GM12878 (cell line): ENCODE measurements at regions not wholly inside any gene's neighbourhood (a gene's known extent, or its start where the extent isn't known, plus 50 kb on each side); places are given as distances from the start of the nearest gene placed in this dataset.

Experiments
- ATAC-seq: fragments of 200-7000 bp; cut with Tn5 transposase; 3 replicates; pipeline ENCODE4 v1.9.1; 2020; ENCODE audit warnings: mild to moderate bottlenecking, moderate library complexity
- BruUV-seq: library from RNA; stranded (reverse); fragments of 400-500 nt; replicated peaks from 2 replicates; lab custom pipeline; 2021; lab: Mats Ljungman, UMichigan
- CTCF ChIA-PET: fragments of 300-600 bp; sonication (Branson Sonifier 250); formaldehyde crosslinking; extraction: SDS; loops from one replicate; lab custom pipeline; 2021; ENCODE audit warnings: inconsistent platforms; lab: Yijun Ruan, JAX
- POLR2A ChIA-PET: fragments of 350-600 bp; formaldehyde crosslinking; extraction: SDS; loops from one replicate; lab custom pipeline; 2021; ENCODE audit warnings: inconsistent platforms; lab: Charles Lee
- RAD21 ChIA-PET: fragments of 300-600 bp; sonication (Branson Sonifier 250); formaldehyde crosslinking; loops from one replicate; lab custom pipeline; 2023; ENCODE audit warnings: antibody characterized with exemption; ENCODE audit not compliant: unreplicated experiment; lab: Charles Lee
- SMC1A ChIA-PET: fragments of 300-600 bp; sonication (Branson Sonifier 250); formaldehyde crosslinking; loops from one replicate; lab custom pipeline; 2023; ENCODE audit not compliant: unreplicated experiment, uncharacterized antibody; lab: Charles Lee
- DNase-seq: peaks from one replicate; pipeline ENCODE4 v3.0.0-alpha.2; 2011; ENCODE audit warnings: low read depth, low spot score
- FAIRE-seq: peaks from 3 replicates; lab custom pipeline; 2011; peaks lifted over from hg19 to GRCh38; lab: Jason Lieb, UNC
- H2AFZ ChIP-seq: 2 replicates; pipeline ENCODE4 v1.6.0; 2011; ENCODE audit warnings: low read depth, low read length, control low read depth; ENCODE audit not compliant: control insufficient read depth
- H3K27ac ChIP-seq: 2 replicates; pipeline ENCODE4 v1.5.1; 2011; ENCODE audit warnings: control low read depth; ENCODE audit not compliant: control insufficient read depth, insufficient read depth
- H3K27me3 ChIP-seq, 2 experiments: replicated peaks in 1 of 2; 2 replicates each; pipeline versions ENCODE4 v1.6.0 to v1.6.1; 2011; ENCODE audit warnings: low read length in 1 of 2; ENCODE audit not compliant: control insufficient read depth in 2 of 2, insufficient read depth in 2 of 2
- H3K36me3 ChIP-seq, 2 experiments: 2 replicates each; pipeline ENCODE4 v1.5.1; 2011; ENCODE audit warnings: low read length in 1 of 2; ENCODE audit not compliant: control insufficient read depth in 2 of 2, insufficient read depth in 2 of 2
- H3K4me1 ChIP-seq: 2 replicates; pipeline ENCODE4 v1.6.1; 2011; ENCODE audit warnings: mild to moderate bottlenecking, low read length, moderate library complexity, mixed read lengths; ENCODE audit not compliant: control insufficient read depth, insufficient read depth
- H3K4me2 ChIP-seq: 2 replicates; pipeline ENCODE4 v1.6.0; 2011; ENCODE audit warnings: control low read depth; ENCODE audit not compliant: control insufficient read depth, insufficient read depth
- H3K4me3 ChIP-seq: fragments of 200-600 bp; sonication (generic); 2 replicates; pipeline ENCODE4 v1.5.1; 2016
- H3K79me2 ChIP-seq: 2 replicates; pipeline ENCODE4 v1.6.0; 2011; ENCODE audit warnings: low read length; ENCODE audit not compliant: control insufficient read depth, insufficient read depth
- H3K9ac ChIP-seq: 2 replicates; pipeline ENCODE4 v1.8.0; 2011; ENCODE audit warnings: low read length, control low read depth, mixed read lengths; ENCODE audit not compliant: control insufficient read depth, insufficient read depth
- H3K9me3 ChIP-seq: replicated peaks from 3 replicates; pipeline ENCODE4 v1.5.1; 2011; ENCODE audit warnings: mild to moderate bottlenecking, low read length; ENCODE audit not compliant: control insufficient read depth, insufficient read depth
- H4K20me1 ChIP-seq: 2 replicates; pipeline ENCODE4 v1.6.0; 2011; ENCODE audit not compliant: control insufficient read depth, insufficient read depth
- BHLHE40 ChIP-seq, 2 experiments: fragments of 450-650 bp in 1 of 2; IDR thresholded peaks; 2 replicates each; pipeline ENCODE4 v1.6.1; 2011 to 2017; ENCODE audit warnings: low read depth in 2 of 2, borderline replicate concordance in 1 of 2, improper control_type of control experiment in 1 of 2, low read length in 1 of 2, mild to moderate bottlenecking in 1 of 2
- CREM ChIP-seq: IDR thresholded peaks from 2 replicates; pipeline ENCODE4 v1.6.1; 2014; ENCODE audit warnings: antibody characterized with exemption, low read depth
- HDGF ChIP-seq: fragments of 450-650 bp; IDR thresholded peaks from 2 replicates; pipeline ENCODE4 v1.6.1; 2016; ENCODE audit warnings: antibody characterized with exemption
- JUND ChIP-seq: IDR thresholded peaks from 2 replicates; pipeline ENCODE4 v1.6.1; 2012; ENCODE audit warnings: low read depth, mild to moderate bottlenecking, low read length, improper control_type of control experiment, moderate library complexity
- MTA2 ChIP-seq: fragments of 450-650 bp; IDR thresholded peaks from 2 replicates; pipeline ENCODE4 v1.6.1; 2016; ENCODE audit warnings: low read depth, mild to moderate bottlenecking, moderate library complexity
- MTA3 ChIP-seq: IDR thresholded peaks from 2 replicates; pipeline ENCODE4 v1.6.1; 2012; ENCODE audit warnings: low read length, inconsistent platforms, borderline replicate concordance
- MXI1 ChIP-seq: fragments of 150-350 bp; IDR thresholded peaks from 2 replicates; pipeline ENCODE4 v1.6.1; 2011; ENCODE audit warnings: low read depth, mild to moderate bottlenecking, inconsistent platforms, low read length, improper control_type of control experiment
- NBN ChIP-seq: fragments of 450-650 bp; IDR thresholded peaks from 2 replicates; pipeline ENCODE4 v1.6.1; 2016
- NFYB ChIP-seq: IDR thresholded peaks from 2 replicates; pipeline ENCODE4 v1.6.1; 2011; ENCODE audit warnings: low read depth, mild to moderate bottlenecking, low read length, improper control_type of control experiment, moderate library complexity; ENCODE audit not compliant: insufficient read depth
- NR2C1 ChIP-seq: fragments of 450-650 bp; IDR thresholded peaks from 2 replicates; pipeline ENCODE4 v1.6.1; 2017; ENCODE audit warnings: antibody characterized with exemption, mild to moderate bottlenecking, moderate library complexity
- RB1 ChIP-seq: fragments of 450-650 bp; formaldehyde crosslinking; IDR thresholded peaks from 2 replicates; pipeline ENCODE4 v1.6.1; 2017; ENCODE audit warnings: mild to moderate bottlenecking, borderline replicate concordance
- RELA ChIP-seq: fragments of 450-650 bp; IDR thresholded peaks from 2 replicates; pipeline ENCODE4 v1.8.0; 2014; ENCODE audit warnings: borderline replicate concordance; ENCODE audit not compliant: partially characterized antibody
- RELB ChIP-seq: fragments of 450-650 bp; IDR thresholded peaks from 2 replicates; pipeline ENCODE4 v1.6.1; 2017; ENCODE audit warnings: low read depth, mild to moderate bottlenecking, moderate library complexity
- REST ChIP-seq: IDR thresholded peaks from 2 replicates; pipeline ENCODE4 v1.6.1; 2012; ENCODE audit warnings: mild to moderate bottlenecking, low read depth, low read length
- SPI1 ChIP-seq: IDR thresholded peaks from 2 replicates; pipeline ENCODE4 v1.6.1; 2011; ENCODE audit warnings: low read depth, mild to moderate bottlenecking, low read length, moderate library complexity, borderline replicate concordance; ENCODE audit not compliant: insufficient read depth
- SRF ChIP-seq, 2 experiments: IDR thresholded peaks; 2 replicates each; pipeline ENCODE4 v1.6.1; 2011; ENCODE audit warnings: low read depth in 2 of 2, low read length in 2 of 2, mild to moderate bottlenecking in 1 of 2, moderate library complexity in 1 of 2
- TAF1 ChIP-seq: IDR thresholded peaks from 2 replicates; pipeline ENCODE4 v1.6.1; 2011; ENCODE audit warnings: mild to moderate bottlenecking, low read depth, low read length, borderline replicate concordance
- ZBTB33 ChIP-seq: fragments of 450-650 bp; IDR thresholded peaks from 2 replicates; pipeline ENCODE4 v1.6.1; 2017; ENCODE audit warnings: mild to moderate bottlenecking
- WGBS: methylation state at CpG from one replicate; pipeline ENCODE4 v1.1.6; 2016; ENCODE audit warnings: low lambda C conversion rate; ENCODE audit not compliant: insufficient replicate concordance, insufficient coverage; ENCODE audit errors: missing lambda C conversion rate; 5-methylcytosine and 5-hydroxymethylcytosine counted together
- in situ Hi-C: fragments of 300-500 bp; cut with MboI; formaldehyde crosslinking; loops from 9 replicates; pipeline ENCODE4 v1.14.3; 2018; ENCODE audit warnings: mixed read lengths
- intact Hi-C: fragments of 100-400 bp; cut with micrococcal nuclease; formaldehyde crosslinking; loops from one replicate; pipeline ENCODE4 v1.14.2; 2022; ENCODE audit not compliant: unreplicated experiment

GRCh38 chr20:61026173-61026572 is 225.9 kb upstream of the CDH4 start (continued):
- TF ChIP-seq REST = no peak

- DNase-seq (no peak), FAIRE-seq (no peak), ATAC-seq (no peak)
- ChIA-PET POLR2A (no interaction called here), CTCF (no interaction called here), RAD21 (no interaction called here), SMC1A (no interaction called here)
- no peak overlapping the region for H3K27ac ChIP-seq
- WGBS = 22% methylated on average over 5 of the region's 5 CpGs
- in situ Hi-C loops (no loop called here), intact Hi-C loops (no loop called here)
- H3K79me2 ChIP-seq = no peaks in the 10 kb centered on the region
- H3K9me3 ChIP-seq = no peaks in the 10 kb centered on the region; the same call in 2 of the 3 replicates
- H3K4me3 ChIP-seq = no peak overlapping the region
- H3K4me1 ChIP-seq = no peaks in the 10 kb centered on the region
- H3K9ac ChIP-seq = no peak overlapping the region
- no peaks in the 10 kb centered on the region for H3K36me3 ChIP-seq
- no peaks in the 10 kb centered on the region for H4K20me1 ChIP-seq
- H2AFZ ChIP-seq = no peak overlapping the region
- no peaks in the 10 kb centered on the region for H3K27me3 ChIP-seq
- no peak overlapping the region for H3K4me2 ChIP-seq
- BruUV-seq = no TSS peak
- TF ChIP-seq NR2C1 (no peak), NBN (no peak), NFYB (no peak), JUND (no peak), MTA2 (no peak), BHLHE40 (IDR thresholded peaks at IDR 0.05; ENCODE audit: borderline replicate concordance in 1 of 2, low read depth in 2 of 2, low read length in 1 of 2) (no peak), SPI1 (no peak), ZBTB33 (no peak), RELB (no peak), RELA (no peak), MTA3 (no peak), CREM (no peak), TAF1 (no peak), HDGF (no peak), MXI1 (no peak), RB1 (no peak), SRF (IDR thresholded peaks at IDR 0.05; ENCODE audit: low read depth in 2 of 2, low read length in 2 of 2) (no peak)
These were observed 225.3 kb upstream of the CDH4 start for GRCh38 chr20:61026731-61027130.
